Transverse colon (tissue), 4 donors: ENCODE measurements at regions not wholly inside any gene's neighbourhood (a gene's known extent, or its start where the extent isn't known, plus 50 kb on each side); places are given as distances from the start of the nearest gene placed in this dataset.

Experiments used
- DNase-seq: peaks from one replicate; pipeline ENCODE4 v3.0.0-alpha.2; 2019
- H3K27ac ChIP-seq, 4 donors: fragments of 200-600 bp; sonication (generic); 2 replicates each; pipeline ENCODE4 v1.5.1; 2016 to 2018; ENCODE audit warnings: inconsistent platforms in 4 of 4
- H3K27me3 ChIP-seq: fragments of 200-600 bp; sonication (generic); 2 replicates; pipeline ENCODE4 v1.5.1; 2017; ENCODE audit warnings: inconsistent platforms
- H3K36me3 ChIP-seq, 4 donors: fragments of 200-600 bp; sonication (generic); 2 replicates each; pipeline ENCODE4 v1.5.1; 2017 to 2019; ENCODE audit warnings: inconsistent platforms in 4 of 4
- H3K4me1 ChIP-seq, 4 donors: fragments of 200-600 bp; sonication (generic); 2 replicates each; pipeline ENCODE4 v1.5.1; 2017 to 2020; ENCODE audit warnings: inconsistent platforms in 4 of 4
- H3K4me3 ChIP-seq, 4 donors: fragments of 200-600 bp; sonication (generic); 1 replicate in 1 of 4; 2 replicates in 3 of 4; pipeline versions ENCODE4 v1.5.1 to v1.6.1; 2017 to 2019; ENCODE audit warnings: inconsistent platforms in 4 of 4
- H3K9me3 ChIP-seq, 2 donors: fragments of 200-600 bp; sonication (generic); 2 replicates each; pipeline ENCODE4 v1.5.1; 2017 to 2019; ENCODE audit warnings: inconsistent platforms in 2 of 2
- EP300 ChIP-seq: sonication (generic); formaldehyde crosslinking; IDR thresholded peaks from one replicate; pipeline ENCODE4 v1.6.1; 2017; ENCODE audit warnings: antibody characterized with exemption, low read depth
- POLR2A ChIP-seq: fragments of 450-650 bp; IDR thresholded peaks from one replicate; pipeline ENCODE4 v1.6.1; 2016; ENCODE audit warnings: antibody characterized with exemption, mild to moderate bottlenecking, moderate library complexity
- POLR2AphosphoS5 ChIP-seq, 3 donors: sonication (generic); formaldehyde crosslinking; IDR thresholded peaks; one replicate each; pipeline ENCODE4 v1.6.1; 2016; ENCODE audit warnings: antibody characterized with exemption in 3 of 3
- WGBS, 2 donors: methylation state at CpG; one replicate each; pipeline ENCODE4 v1.1.5; 2018; ENCODE audit warnings: low coverage in 1 of 2; 5-methylcytosine and 5-hydroxymethylcytosine counted together
- in situ Hi-C, 4 donors: fragments of 200-750 bp; cut with MboI; loops; one replicate each; pipeline versions ENCODE4 v1.15.0 to v1.15.1; 2017; ENCODE audit warnings: low sequenced_read_pairs in 3 of 4, low pct_ligation_motif_present in 1 of 4, low pct_unique_long_range_greater_than_20kb in 1 of 4
- intact Hi-C: fragments of 100-400 bp; cut with DNase I; formaldehyde crosslinking; loops from one replicate; pipeline ENCODE4 v1.15.1; 2023; ENCODE audit warnings: low total_unique reads
- TF ChIP-seq, protein P1 (sequence below), 5 experiments: fragments of 200-600 bp in 3 of 5; fragments of 450-650 bp in 2 of 5; sonication (generic) in 3 of 5; IDR thresholded peaks; 1 replicate in 2 of 5; 2 replicates in 3 of 5; pipeline ENCODE4 v1.5.1; 2016 to 2017; ENCODE audit warnings: antibody characterized with exemption in 5 of 5, inconsistent platforms in 3 of 5, mild to moderate bottlenecking in 2 of 5, moderate library complexity in 1 of 5

DNA sequence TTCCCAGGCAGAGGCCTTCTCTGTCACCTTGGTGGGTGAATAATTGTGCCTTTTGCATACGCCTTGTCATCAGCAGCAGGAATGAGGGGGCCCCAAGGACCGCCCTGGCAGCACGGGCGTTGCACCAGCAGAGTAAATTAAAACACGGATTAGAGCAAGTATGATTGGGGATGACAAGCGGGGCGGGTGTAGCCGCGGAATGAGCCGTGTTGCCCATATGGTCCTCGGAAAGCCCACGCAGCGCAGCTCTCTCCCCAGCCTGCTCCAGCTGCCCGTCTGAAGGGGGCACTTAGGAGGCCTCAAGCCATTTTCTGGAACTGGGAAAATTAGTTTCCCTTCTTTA is 299.4 kb upstream of the IRX3 start:
- Histone ChIP-seq H3K27ac (no peak overlapping the region), H3K36me3 (no peaks in the 10 kb centered on the region), H3K4me3 (no peak overlapping the region), H3K27me3 (peaks cover 9% of the 10 kb centered on the region), H3K9me3 (no peaks in the 10 kb centered on the region), H3K4me1 (no peaks in the 10 kb centered on the region)
- in situ Hi-C loops (no loop called here), intact Hi-C loops (no loop called here)
- TF ChIP-seq, protein P1, sequence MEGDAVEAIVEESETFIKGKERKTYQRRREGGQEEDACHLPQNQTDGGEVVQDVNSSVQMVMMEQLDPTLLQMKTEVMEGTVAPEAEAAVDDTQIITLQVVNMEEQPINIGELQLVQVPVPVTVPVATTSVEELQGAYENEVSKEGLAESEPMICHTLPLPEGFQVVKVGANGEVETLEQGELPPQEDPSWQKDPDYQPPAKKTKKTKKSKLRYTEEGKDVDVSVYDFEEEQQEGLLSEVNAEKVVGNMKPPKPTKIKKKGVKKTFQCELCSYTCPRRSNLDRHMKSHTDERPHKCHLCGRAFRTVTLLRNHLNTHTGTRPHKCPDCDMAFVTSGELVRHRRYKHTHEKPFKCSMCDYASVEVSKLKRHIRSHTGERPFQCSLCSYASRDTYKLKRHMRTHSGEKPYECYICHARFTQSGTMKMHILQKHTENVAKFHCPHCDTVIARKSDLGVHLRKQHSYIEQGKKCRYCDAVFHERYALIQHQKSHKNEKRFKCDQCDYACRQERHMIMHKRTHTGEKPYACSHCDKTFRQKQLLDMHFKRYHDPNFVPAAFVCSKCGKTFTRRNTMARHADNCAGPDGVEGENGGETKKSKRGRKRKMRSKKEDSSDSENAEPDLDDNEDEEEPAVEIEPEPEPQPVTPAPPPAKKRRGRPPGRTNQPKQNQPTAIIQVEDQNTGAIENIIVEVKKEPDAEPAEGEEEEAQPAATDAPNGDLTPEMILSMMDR (IDR thresholded peaks at IDR 0.05), result no peak
- TF ChIP-seq POLR2A (no peak), EP300 (no peak), POLR2AphosphoS5 (IDR thresholded peaks at IDR 0.05) (no peak)
- no peak for DNase-seq
- WGBS, 2 donors, result 69% methylated on average over 14 of the region's 14 CpGs; no CpG with 5 or more reads in 1 of the 2 donors

DNA sequence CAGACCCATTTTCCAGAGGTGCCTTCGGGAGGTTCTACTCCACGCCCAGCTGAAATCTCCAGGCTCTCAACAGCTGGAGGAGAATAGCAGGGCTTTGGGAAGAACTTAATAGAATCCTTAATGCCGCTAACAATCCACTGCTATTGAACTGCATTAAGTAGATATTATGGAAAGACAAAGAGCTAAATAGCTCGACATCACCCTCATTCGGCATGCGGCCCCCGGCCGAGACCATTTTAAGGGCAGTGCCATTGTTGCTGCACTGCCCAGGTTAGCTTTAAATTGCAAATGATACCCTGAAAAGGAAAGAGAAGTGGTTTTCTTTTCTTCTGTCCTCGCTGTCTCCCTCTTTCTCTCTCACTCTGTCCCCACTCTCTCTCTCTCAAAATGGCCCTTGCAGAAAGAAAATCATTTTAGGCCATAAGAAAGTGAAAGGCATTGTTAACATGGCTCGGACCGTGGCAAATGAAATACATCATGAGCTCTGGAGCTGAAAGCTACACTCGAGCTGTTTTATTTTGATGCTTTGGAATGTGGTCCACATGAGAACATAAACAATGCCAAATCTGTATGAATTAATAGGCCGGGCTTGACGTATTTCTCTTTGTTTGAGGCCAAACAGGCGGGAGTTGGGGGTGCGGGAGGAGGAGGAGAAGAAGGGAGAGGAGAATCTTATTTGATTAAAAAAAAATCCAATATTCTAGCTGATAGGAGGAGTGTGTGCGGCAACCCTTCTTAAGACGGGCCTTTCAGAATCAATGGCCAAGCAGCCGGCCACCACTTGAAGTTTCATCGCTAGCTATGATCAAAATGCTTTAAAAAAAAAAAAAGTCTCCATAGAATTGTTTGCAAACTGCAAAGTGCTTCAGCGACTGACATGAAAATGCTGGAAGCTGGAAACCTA is 298.8 kb upstream of the IRX3 start:
- peaks cover 9% of the 10 kb centered on the region for H3K27me3 ChIP-seq
- H3K4me3 ChIP-seq, result no peak overlapping the region
- TF ChIP-seq POLR2A, result no peak
- TF ChIP-seq EP300, result no peak
- in situ Hi-C loops (no loop called here), intact Hi-C loops (no loop called here)
- no peaks in the 10 kb centered on the region for H3K4me1 ChIP-seq
- no peak overlapping the region for H3K27ac ChIP-seq
- 66 to 67% methylated on average over 17 to 21 of the region's 21 CpGs for WGBS, 2 donors
- no peaks in the 10 kb centered on the region for H3K9me3 ChIP-seq
- H3K36me3 ChIP-seq, result no peaks in the 10 kb centered on the region
- DNase-seq, result no peak

DNA sequence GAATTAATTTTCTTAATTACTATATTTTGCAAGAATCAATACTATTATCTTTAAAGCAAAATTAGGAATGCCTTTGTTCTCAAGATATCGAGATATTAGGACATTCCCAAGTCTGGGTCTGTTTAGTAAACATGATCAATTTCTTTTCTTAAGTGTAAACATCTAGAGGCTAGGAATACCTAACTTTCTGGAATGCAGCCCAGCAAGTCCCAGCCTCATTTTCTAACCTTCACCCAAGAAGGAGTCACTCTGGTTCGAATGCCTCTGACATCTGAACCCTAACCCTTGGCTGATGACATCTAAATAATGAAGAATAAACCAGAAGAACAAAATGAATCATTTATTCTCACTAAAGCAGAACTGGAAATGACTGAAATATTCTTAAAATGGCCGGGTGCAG is 297.5 kb upstream of the IRX3 start:
- Histone ChIP-seq H3K4me1 (no peaks in the 10 kb centered on the region), H3K36me3 (no peaks in the 10 kb centered on the region), H3K27me3 (peaks cover 9% of the 10 kb centered on the region), H3K4me3 (no peak overlapping the region), H3K27ac (no peak overlapping the region), H3K9me3 (no peaks in the 10 kb centered on the region)
- TF ChIP-seq POLR2AphosphoS5 (IDR thresholded peaks at IDR 0.05), result no peak
- no peak for TF ChIP-seq EP300
- TF ChIP-seq, protein P1 (IDR thresholded peaks at IDR 0.05), result no peak
- TF ChIP-seq POLR2A, result no peak
- 45 to 56% methylated on average over 3 of the region's 3 CpGs for WGBS, 2 donors
- in situ Hi-C loops, result no loop called here
- DNase-seq, result no peak
- intact Hi-C loops, result no loop called here

DNA sequence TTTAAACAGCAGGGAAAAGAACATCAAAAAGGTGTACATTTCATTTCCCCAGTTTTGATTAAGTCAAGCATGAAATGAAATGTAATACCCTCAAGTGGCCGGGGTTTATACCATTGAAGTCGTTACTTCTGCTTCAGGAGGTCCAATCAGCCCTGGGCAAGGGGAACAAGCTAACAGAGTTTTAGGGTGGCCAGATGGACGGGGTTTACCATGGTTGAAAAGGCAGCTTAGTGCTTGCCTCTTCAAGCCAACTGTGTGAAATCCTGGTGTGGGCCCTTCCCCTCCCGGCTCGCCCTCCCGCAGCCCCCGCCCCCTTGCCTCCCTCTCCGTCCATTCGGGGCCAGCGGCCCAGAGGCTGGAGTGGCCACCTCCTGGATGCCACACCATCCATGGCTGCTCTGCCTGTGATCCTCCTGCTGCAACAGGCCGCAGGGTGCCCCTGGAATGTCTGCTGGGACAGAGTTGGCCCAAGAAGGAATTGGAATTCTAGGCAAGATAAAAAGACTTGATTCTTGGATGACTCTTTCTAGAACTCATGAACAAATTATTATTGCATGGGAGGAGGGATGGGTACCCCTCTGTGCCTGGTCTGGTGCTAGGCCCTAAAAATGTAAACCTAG is 296.2 kb upstream of the IRX3 start:
- intact Hi-C loops, result no loop called here
- H3K9me3 ChIP-seq, result no peaks in the 10 kb centered on the region

More for the DNA sequence above, 296.2 kb upstream of the IRX3 start:
- Histone ChIP-seq H3K27me3 (peaks cover 17% of the 10 kb centered on the region), H3K36me3 (no peaks in the 10 kb centered on the region), H3K4me3 (no peak overlapping the region), H3K27ac (no peak overlapping the region), H3K4me1 (no peaks in the 10 kb centered on the region)
- WGBS, 2 donors, result 83 to 100% methylated on average over 1 to 11 of the region's 11 CpGs
- in situ Hi-C loops, result no loop called here
- TF ChIP-seq EP300, result no peak
- TF ChIP-seq, protein P1 (IDR thresholded peaks at IDR 0.05), result no peak
- TF ChIP-seq POLR2A, result no peak
- no peak for TF ChIP-seq POLR2AphosphoS5 (IDR thresholded peaks at IDR 0.05)
- DNase-seq, result no peak
